Erythroblast (primary cell): ENCODE measurements at regions not wholly inside any gene's neighbourhood (a gene's known extent, or its start where the extent isn't known, plus 50 kb on each side); places are given as distances from the start of the nearest gene placed in this dataset.

ENCODE experiments used
- GATA1 ChIP-seq: IDR thresholded peaks from 2 replicates; pipeline ENCODE4 v1.6.1; 2011; ENCODE audit warnings: low read depth, mild to moderate bottlenecking, control low read depth, low read length, moderate library complexity
- POLR2A ChIP-seq: IDR thresholded peaks from 2 replicates; pipeline ENCODE4 v1.6.1; 2011; ENCODE audit warnings: mild to moderate bottlenecking, low read length

DNA sequence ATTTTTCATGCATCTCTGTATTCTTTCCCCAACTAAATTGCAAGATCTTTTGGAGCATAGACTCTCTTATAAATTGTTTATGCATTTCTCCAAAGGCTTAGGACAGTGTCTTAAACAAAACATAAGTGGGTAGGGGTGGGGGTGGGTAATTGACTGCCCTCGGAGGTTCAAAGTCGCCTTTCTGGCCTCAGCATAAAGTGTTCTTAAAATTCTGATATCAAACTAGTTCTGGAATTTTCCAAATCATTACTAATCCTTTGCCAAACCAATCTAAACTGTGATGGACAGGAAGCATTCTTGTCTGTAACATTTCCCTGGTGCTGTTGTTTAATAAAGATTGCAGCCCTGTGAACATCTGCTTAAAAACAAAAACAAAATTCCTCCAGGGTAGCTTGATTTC is 61.8 kb upstream of the FAT3 start:
- TF ChIP-seq POLR2A (no peak), GATA1 (no peak)
